ENCODE measurements at regions not wholly inside any gene's neighbourhood (a gene's known extent, or its start where the extent isn't known, plus 50 kb on each side); places are given as distances from the start of the nearest gene placed in this dataset.

DNA sequence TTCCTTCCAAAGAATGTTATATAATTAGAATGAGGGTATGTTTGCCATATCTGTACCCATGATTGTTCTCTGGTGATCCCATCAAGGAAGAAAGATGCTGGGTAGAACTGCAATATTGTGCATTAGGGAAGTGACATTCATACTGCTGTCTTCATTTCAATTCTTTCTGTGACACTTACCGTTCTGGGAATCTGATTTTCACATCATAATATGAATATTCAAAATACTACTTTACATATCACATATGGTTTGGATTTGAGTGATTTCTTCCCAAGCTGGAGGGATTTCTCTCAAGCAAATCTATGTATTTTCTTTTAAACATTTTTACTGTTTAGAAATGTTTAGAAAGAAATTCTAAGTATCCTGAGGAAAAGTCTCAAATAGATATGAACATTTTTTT is 168.4 kb upstream of the DDX18 start (continued):
- no peak for TF ChIP-seq E2F6 (IDR thresholded peaks at IDR 0.05)
- TF ChIP-seq BRCA1 (IDR thresholded peaks at IDR 0.05; ENCODE audit: low read depth, low read length), result no peak
- TF ChIP-seq POU5F1 (IDR thresholded peaks at IDR 0.05; ENCODE audit: low read depth, low read length), result no peak
- no peak for TF ChIP-seq KDM4A (IDR thresholded peaks at IDR 0.05; ENCODE audit: low read depth, low read length, severe bottlenecking)
- TF ChIP-seq BCL11A (IDR thresholded peaks at IDR 0.05; ENCODE audit: low read depth in 2 of 2, low read length in 2 of 2), result no peak
- no peak for TF ChIP-seq GTF2F1 (IDR thresholded peaks at IDR 0.05; ENCODE audit: borderline replicate concordance, low read depth, low read length)
- no peak for TF ChIP-seq EGR1 (IDR thresholded peaks at IDR 0.05; ENCODE audit: borderline replicate concordance, low read depth, low read length)
- TF ChIP-seq SIN3A (conservative IDR thresholded peaks at IDR 0.05 in 1 of 2, IDR thresholded peaks at IDR 0.05 in 1 of 2; ENCODE audit: low read depth in 1 of 2, low read length in 2 of 2), result no peak
- TF ChIP-seq SIRT6 (IDR thresholded peaks at IDR 0.05; ENCODE audit: low read length), result no peak
